ENCODE measurements at regions not wholly inside any gene's neighbourhood (a gene's known extent, or its start where the extent isn't known, plus 50 kb on each side); places are given as distances from the start of the nearest gene placed in this dataset.
"Not testable (repeated sequence)": the region's sequence is repeated elsewhere in the genome, so short reads cannot be mapped to it uniquely, and the experiment has no call there.

DNA sequence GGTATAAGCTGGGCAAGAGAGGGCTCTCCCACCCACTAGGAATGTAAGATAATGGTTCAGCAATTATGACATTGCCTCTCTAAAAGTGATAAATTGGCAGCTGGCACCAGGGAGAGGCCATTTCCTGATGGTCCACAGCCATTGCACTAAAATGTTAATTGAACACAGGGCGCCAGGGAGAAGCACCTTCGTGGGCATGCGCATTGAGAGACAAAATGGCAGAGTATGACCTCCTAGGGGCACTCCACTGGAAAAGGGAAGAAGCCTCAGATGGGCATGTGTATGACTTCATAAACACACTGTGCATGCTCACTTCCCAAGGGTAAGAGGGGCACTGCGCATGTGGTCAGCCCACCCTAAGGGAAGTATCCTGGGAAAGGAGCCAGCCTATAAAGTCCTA, 419.2 kb downstream of the AGTPBP1 start:
- DNase-seq, result peak in 1 of 2 experiments; percentile 49

DNA sequence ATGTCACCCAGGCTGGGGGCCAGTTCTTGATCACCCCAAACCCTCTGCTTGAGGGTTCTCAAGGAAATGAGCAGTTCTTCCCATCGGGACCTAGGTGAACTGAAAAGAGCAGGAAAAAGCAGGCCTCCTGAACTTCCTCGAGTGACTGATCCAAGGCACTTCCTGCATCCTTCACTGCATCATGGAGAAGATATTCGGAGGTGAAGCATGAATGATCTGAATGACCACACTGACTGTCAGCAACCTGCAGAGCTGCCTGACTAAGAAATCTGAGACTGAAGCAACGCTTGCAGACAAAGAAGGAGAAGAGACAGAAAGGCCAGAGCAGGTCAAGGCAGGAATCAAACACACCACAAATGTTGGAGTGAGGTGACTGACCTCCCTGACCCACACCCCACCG, 420.2 kb downstream of the AGTPBP1 start:
- no peak for DNase-seq

GRCh38 chr9:85319936-85320656, 421.7 kb downstream of the AGTPBP1 start:
- no peak for DNase-seq

DNA sequence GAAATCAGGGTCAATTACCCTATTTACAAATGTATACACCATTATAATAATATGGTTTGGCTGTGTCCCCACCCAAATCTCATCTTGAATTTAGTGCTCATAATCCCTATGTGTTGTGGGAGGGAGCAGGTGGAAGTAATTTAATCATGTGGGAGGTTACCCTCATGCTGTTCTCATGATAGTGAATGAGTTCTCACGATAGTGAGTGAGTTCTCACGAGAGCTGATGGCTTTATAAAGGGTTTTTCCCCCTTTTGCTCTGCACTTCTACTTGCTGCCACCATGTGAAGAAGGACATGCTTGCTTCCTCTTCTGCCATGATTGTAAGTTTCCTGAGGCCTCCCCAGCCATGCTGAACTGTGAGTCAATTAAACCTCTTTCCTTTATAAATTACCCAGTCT, 426.2 kb downstream of the AGTPBP1 start:
- not testable (repeated sequence) for DNase-seq

- no peak for DNase-seq
These were observed 431.2 kb downstream of the AGTPBP1 start for GRCh38 chr9:85310573-85310972.

DNA sequence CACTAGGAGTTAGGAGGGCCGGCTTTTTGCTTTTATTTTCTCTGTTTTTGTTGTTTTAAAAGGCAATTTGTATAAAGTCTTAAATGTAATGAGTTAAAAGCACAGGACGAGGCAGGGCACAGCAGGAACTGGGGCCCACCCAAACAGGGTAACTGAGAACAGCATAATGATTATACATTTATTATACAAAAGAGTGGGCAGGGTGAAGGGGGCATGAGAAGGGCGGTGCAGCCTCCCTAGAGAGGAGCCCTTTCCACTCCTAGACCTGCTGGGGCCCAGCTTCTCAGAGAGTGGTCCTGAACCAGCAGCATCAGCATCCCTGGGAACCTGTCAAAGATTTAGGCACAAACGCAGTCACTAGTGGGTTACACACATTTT, 438.0 kb downstream of the AGTPBP1 start:
- no peak for DNase-seq

DNA sequence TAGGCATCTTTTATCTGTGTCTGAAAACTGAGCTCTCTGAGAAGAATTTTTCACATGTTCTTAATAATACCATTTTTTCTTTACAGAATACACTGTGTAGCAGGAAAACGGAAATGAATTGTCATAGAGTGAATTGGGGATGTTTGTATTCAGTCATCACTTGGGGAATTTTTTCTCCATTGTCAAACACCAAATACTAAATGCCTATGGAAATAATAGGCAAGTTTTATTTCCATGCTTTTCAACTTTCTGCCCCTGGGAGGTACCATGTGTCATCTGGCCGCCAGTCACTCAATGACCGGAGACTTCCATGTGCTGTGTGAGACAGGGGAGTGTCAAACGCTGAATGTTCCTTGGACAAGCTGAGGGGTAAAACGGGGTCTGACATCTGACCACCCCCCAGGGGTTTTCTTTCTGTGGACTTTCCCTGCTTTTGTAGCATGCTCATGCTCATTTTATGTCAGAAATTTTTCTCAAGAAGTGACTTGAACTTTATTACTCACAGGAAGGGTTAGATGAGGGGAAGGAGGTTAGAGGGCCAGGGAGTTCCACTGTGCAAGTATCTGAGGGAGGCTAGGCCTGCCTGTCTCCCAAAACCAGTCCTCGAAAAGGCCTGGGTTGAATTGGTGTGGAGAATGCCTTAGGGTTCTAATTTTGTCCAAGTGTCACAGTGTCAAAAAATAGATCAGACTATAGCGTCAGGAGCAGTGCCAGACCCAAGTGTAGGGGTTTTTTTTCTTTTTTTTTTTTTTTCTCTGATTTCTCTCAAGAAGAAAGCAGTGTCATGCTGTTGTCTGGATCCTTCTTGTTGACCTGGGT, 438.6 kb downstream of the AGTPBP1 start:
- no peak for DNase-seq

- no peak for DNase-seq
These were observed 443.3 kb downstream of the AGTPBP1 start for GRCh38 chr9:85298499-85298898.

DNA sequence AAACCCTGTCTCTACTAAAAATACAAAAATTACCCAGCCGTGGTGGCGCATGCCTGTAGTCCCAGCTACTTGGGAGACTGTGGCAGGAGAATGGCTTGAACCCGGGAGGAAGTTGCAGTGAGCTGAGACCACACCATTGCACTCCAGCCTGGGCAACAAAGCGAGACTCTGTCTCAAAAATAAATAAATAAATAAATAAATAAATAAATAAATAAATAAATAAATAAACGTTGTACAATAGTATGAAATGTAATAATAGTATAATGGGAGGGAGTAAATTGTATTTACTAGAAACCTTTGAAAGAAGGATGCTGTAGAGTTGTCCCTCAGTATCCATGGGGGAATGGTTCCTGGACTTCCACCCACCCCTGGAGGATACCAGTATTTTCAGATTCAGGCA, 446.5 kb downstream of the AGTPBP1 start:
- DNase-seq, result not testable (repeated sequence)

DNA sequence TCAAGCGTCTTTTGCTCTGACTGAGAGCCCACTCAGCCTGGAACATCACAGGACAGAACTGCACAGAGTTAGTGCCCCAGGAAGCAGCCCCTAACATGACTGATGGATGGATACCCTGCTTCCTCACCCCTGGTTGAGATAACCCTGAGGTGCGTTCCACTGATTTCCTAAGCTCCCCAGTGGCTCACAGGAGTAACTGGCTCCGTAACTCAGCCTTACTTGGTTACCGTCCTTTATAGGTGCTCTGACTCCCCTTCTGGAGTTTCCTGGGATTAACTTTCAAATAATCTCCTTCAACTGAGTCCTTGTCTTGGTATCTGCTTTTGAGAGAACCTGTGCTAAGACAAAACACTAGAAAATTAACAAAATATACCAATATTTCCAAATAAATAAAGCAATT, 449.5 kb downstream of the AGTPBP1 start:
- no peak for DNase-seq

- DNase-seq, result no peak
These were observed 450.5 kb downstream of the AGTPBP1 start for GRCh38 chr9:85291266-85291665.

- no peak for DNase-seq
These were observed 451.7 kb downstream of the AGTPBP1 start for GRCh38 chr9:85290019-85290418.

- DNase-seq, result no peak
These were observed 452.6 kb downstream of the AGTPBP1 start for GRCh38 chr9:85289142-85289541.

GRCh38 chr9:85283421-85283820, 458.3 kb downstream of the AGTPBP1 start:
- DNase-seq, result no peak

GRCh38 chr9:85278769-85279168, 463.0 kb downstream of the AGTPBP1 start:
- no peak for DNase-seq

DNA sequence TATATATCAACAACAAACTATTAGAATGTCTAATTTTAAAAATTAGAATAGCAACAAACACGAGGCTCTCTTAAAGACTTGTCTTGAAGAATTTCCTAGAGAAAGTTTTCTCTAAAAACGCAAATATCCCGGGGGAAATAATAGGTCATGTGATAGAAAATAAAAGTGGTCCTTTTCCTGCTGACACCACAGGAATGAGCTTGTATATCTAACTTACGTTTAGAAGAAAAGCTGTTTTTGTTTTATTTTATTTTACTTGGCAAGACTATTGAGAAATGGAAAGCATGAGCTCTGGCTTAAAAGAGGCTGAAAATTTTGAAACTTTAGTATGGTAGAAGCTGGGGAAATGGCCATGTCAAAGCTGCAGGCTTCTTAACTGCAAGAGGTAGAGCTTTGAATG, 465.0 kb downstream of the AGTPBP1 start:
- no peak for DNase-seq

GRCh38 chr9:85269811-85270210, 471.9 kb downstream of the AGTPBP1 start:
- no peak for DNase-seq

DNA sequence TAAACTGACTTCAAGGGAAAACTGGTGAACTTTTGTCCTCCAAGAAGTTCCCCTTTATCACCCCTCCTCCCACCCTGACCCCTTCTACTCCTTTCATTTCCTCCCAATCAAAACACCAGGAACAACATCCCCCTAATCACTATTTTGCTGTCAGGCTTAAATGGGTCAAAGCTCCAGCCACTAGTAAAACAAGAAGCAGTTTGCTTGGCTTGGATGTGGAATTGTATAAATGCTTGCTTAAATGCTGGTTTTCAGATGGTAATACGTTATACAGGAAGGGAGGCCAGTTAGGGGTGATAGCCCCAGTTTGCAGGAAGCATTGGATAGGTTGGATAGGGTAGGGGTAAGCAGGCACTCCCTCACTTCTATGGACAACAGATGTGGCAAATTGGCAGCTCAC, 473.6 kb downstream of the AGTPBP1 start:
- no peak for DNase-seq

DNA sequence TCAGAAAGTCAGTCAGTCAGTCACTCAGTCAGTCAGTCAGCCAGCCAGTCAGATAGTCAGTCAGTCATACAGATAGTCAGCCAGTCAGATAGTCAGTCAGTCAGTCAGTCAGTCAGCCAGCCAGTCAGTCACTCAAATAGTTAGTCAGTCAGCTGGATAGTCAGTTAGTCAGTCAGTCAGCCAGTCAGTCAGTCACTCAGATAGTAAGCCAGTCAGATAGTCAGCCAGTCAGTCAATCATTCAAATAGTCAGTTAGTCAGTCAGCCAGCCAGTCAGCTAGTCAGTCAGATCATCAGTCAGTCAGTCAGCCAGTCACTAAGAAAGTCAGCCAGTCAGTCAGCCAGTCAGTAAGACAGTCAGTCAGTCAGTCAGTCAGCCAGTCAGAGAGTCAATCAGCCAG, 477.1 kb downstream of the AGTPBP1 start:
- DNase-seq, result no peak

DNA sequence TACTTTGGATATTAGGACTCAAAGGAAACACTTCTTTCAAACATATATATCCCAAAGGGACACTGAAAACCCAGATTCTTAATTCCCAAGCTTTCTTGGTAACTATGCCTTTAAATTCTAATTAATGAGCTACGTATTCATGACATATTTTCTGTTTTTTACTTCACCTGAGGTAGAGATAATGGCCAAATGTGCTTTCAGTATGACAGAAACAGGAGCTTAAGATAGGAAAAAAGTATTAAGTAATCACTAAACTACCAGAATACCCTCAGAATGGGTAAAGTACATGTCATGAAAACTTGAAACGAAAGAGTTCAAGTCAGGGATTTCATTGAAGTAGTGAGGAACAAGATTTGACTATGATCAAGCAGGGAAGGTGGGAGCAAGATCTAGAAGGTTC, 478.5 kb downstream of the AGTPBP1 start:
- no peak for DNase-seq

- no peak for DNase-seq
These were observed 479.4 kb downstream of the AGTPBP1 start for GRCh38 chr9:85262333-85262732.

- no peak for DNase-seq
These were observed 481.4 kb downstream of the AGTPBP1 start for GRCh38 chr9:85260275-85260845.

DNA sequence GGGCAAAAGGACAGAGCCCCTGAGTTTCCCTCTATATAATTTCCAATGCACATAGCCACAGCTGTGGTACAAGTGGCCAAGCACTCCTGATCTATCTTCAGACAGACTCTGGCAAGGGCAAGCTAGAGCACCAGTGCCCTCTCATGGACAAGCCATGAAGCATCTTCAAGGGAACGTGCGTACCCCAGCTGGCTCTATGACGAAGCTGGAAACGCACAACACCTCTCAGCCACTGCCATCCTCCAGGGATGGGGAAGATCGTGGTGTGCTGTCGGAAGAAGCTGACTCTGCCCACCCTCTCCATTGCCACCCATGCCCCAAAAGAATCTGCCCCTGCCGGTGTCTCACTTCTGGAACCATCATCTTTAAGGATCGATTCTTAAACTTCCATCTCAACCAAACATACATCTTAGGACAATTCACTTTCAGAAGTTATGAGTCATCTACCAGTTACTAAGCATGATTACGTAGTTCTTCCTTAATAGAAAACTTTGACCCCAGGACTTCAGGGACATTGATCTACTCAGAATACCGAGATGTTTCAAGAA, 482.9 kb downstream of the AGTPBP1 start:
- peak; percentile 51 to 66 for DNase-seq

DNA sequence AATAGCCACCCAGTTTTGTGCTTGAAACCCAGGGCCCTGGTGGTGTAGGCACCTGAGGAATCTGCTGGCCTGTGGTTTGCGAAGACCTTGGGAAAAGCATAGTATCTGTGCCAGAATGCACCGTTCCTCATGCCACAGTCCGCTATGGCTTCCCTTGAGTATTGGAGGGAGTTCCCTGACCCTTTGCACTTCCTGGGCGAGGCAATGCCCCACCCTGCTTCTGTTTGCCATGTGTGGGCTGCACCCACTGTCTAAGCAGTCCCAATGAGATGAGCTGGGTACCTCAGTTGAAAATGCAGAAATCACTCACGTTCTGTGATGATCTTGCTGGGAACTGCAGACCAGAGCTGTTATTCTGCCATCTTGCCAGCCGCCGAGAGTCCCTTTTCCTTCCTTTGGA, 483.5 kb downstream of the AGTPBP1 start:
- no peak for DNase-seq

Data from NCI-H2081 (cell line).